Thyroid gland (tissue), 4 donors: ENCODE measurements at regions not wholly inside any gene's neighbourhood (a gene's known extent, or its start where the extent isn't known, plus 50 kb on each side); places are given as distances from the start of the nearest gene placed in this dataset.

ENCODE experiments used
- DNase-seq, 2 donors: peaks; one replicate each; pipeline ENCODE4 v3.0.0-alpha.2; 2019
- H3K27ac ChIP-seq, 3 donors: fragments of 200-600 bp; sonication (generic); 1 replicate in 2 of 3; 2 replicates in 1 of 3; pipeline ENCODE4 v1.5.1; 2016 to 2019; ENCODE audit warnings: mild to moderate bottlenecking in 1 of 3, moderate library complexity in 1 of 3
- H3K27me3 ChIP-seq: fragments of 200-600 bp; sonication (generic); one replicate; pipeline ENCODE4 v1.5.1; 2019
- H3K36me3 ChIP-seq, 2 donors: fragments of 200-600 bp; sonication (generic); one replicate each; pipeline ENCODE4 v1.5.1; 2016 to 2019
- H3K4me1 ChIP-seq, 2 donors: fragments of 200-600 bp; sonication (generic); one replicate each; pipeline ENCODE4 v1.5.1; 2017 to 2019
- H3K4me3 ChIP-seq, 3 donors: fragments of 200-600 bp; sonication (generic); replicated peaks in 1 of 3; 1 replicate in 2 of 3; 2 replicates in 1 of 3; pipeline ENCODE4 v1.5.1; 2016; ENCODE audit warnings: mild to moderate bottlenecking in 1 of 3
- H3K9me3 ChIP-seq: fragments of 200-600 bp; sonication (generic); one replicate; pipeline ENCODE4 v1.5.1; 2017
- CTCF ChIP-seq, 6 experiments: fragments of 200-600 bp in 3 of 6; fragments of 450-650 bp in 3 of 6; sonication (generic) in 3 of 6; IDR thresholded peaks; one replicate each; pipeline ENCODE4 v1.5.1; 2016 to 2019; ENCODE audit warnings: antibody characterized with exemption in 6 of 6, mild to moderate bottlenecking in 2 of 6, inconsistent platforms in 1 of 6, moderate library complexity in 1 of 6
- POLR2A ChIP-seq, 2 donors: fragments of 450-650 bp; IDR thresholded peaks; one replicate each; pipeline ENCODE4 v1.6.1; 2017; ENCODE audit warnings: antibody characterized with exemption in 2 of 2, mild to moderate bottlenecking in 2 of 2, moderate library complexity in 1 of 2
- WGBS, 2 donors: methylation state at CpG; one replicate each; pipeline ENCODE4 v1.1.5; 2017; 5-methylcytosine and 5-hydroxymethylcytosine counted together
- intact Hi-C: fragments of 100-400 bp; cut with DNase I; formaldehyde crosslinking; loops from one replicate; pipeline ENCODE4 v1.15.1; 2023

- H3K27me3 ChIP-seq = no peaks in the 10 kb centered on the region
- no peaks in the 10 kb centered on the region for H3K9me3 ChIP-seq
- TF ChIP-seq CTCF (IDR thresholded peaks at IDR 0.05) (no peak), POLR2A (IDR thresholded peaks at IDR 0.05) (no peak)
- H3K27ac ChIP-seq = no peak overlapping the region
- H3K36me3 ChIP-seq = no peaks in the 10 kb centered on the region
- WGBS, 2 donors = 87 to 90% methylated on average over 12 to 14 of the region's 14 CpGs
- no peak for DNase-seq
- intact Hi-C loops = no loop called here
- no peak overlapping the region for H3K4me3 ChIP-seq
- no peaks in the 10 kb centered on the region for H3K4me1 ChIP-seq
Measured at GRCh38 chr18:78611869-78612268, 367.7 kb upstream of the SALL3 start.

- Histone ChIP-seq H3K27me3 (no peaks in the 10 kb centered on the region), H3K9me3 (no peaks in the 10 kb centered on the region), H3K4me1 (no peaks in the 10 kb centered on the region), H3K27ac (no peak overlapping the region), H3K4me3 (no peak overlapping the region), H3K36me3 (no peaks in the 10 kb centered on the region)
- intact Hi-C loops = no loop called here
- 78 to 80% methylated on average over 7 of the region's 7 CpGs for WGBS, 2 donors
- TF ChIP-seq CTCF (IDR thresholded peaks at IDR 0.05) = no peak
- no peak for TF ChIP-seq POLR2A (IDR thresholded peaks at IDR 0.05)
- DNase-seq = no peak
Measured at GRCh38 chr18:78612318-78612717, 367.3 kb upstream of the SALL3 start.

GRCh38 chr18:78612801-78613200, 366.8 kb upstream of the SALL3 start:
- no peak overlapping the region for H3K4me3 ChIP-seq
- H3K27me3 ChIP-seq = no peaks in the 10 kb centered on the region
- no peak for TF ChIP-seq POLR2A (IDR thresholded peaks at IDR 0.05)
- no peak for TF ChIP-seq CTCF (IDR thresholded peaks at IDR 0.05)
- no peaks in the 10 kb centered on the region for H3K9me3 ChIP-seq
- no peaks in the 10 kb centered on the region for H3K4me1 ChIP-seq
- intact Hi-C loops = no loop called here
- 88% methylated on average over 13 of the region's 13 CpGs for WGBS, 2 donors
- no peak overlapping the region for H3K27ac ChIP-seq
- no peaks in the 10 kb centered on the region for H3K36me3 ChIP-seq
- DNase-seq = no peak

GRCh38 chr18:78618726-78619125, 360.9 kb upstream of the SALL3 start:
- H3K4me1 ChIP-seq = no peaks in the 10 kb centered on the region
- H3K4me3 ChIP-seq = no peak overlapping the region
- 93 to 96% methylated on average over 3 to 4 of the region's 4 CpGs for WGBS, 2 donors
- no peak overlapping the region for H3K27ac ChIP-seq
- no peaks in the 10 kb centered on the region for H3K9me3 ChIP-seq
- H3K36me3 ChIP-seq = no peaks in the 10 kb centered on the region
- TF ChIP-seq POLR2A (IDR thresholded peaks at IDR 0.05) = no peak
- no peak for TF ChIP-seq CTCF (IDR thresholded peaks at IDR 0.05)
- intact Hi-C loops = no loop called here
- no peak for DNase-seq
- H3K27me3 ChIP-seq = no peaks in the 10 kb centered on the region

GRCh38 chr18:78619854-78620253, 359.8 kb upstream of the SALL3 start:
- Histone ChIP-seq H3K36me3 (no peaks in the 10 kb centered on the region), H3K4me3 (no peak overlapping the region), H3K4me1 (no peaks in the 10 kb centered on the region), H3K27ac (no peak overlapping the region), H3K9me3 (no peaks in the 10 kb centered on the region), H3K27me3 (no peaks in the 10 kb centered on the region)
- DNase-seq = no peak
- WGBS, 2 donors = 50% methylated on average over 12 to 13 of the region's 13 CpGs
- intact Hi-C loops = no loop called here
- TF ChIP-seq CTCF (IDR thresholded peaks at IDR 0.05) = no peak
- no peak for TF ChIP-seq POLR2A (IDR thresholded peaks at IDR 0.05)
